ENCODE measurements at regions not wholly inside any gene's neighbourhood (a gene's known extent, or its start where the extent isn't known, plus 50 kb on each side); places are given as distances from the start of the nearest gene placed in this dataset.

- no peak for DNase-seq (ENCODE audit: low spot score)
- Histone ChIP-seq H3K9me3 (ENCODE audit: control insufficient read depth in 4 of 4, low read length in 3 of 4) (no peaks in the 10 kb centered on the region), H3K27me3 (ENCODE audit: control insufficient read depth in 4 of 4, insufficient read depth in 4 of 4, low read length in 3 of 4) (no peaks in the 10 kb centered on the region), H3K36me3 (ENCODE audit: control insufficient read depth in 4 of 4, insufficient read depth in 3 of 4, low read depth in 1 of 4, low read length in 3 of 4) (no peaks in the 10 kb centered on the region), H3K27ac (ENCODE audit: low read depth in 1 of 2, low read length in 2 of 2) (no peak overlapping the region), H3K4me1 (ENCODE audit: control insufficient read depth in 4 of 4, insufficient read depth in 4 of 4, low read length in 3 of 4) (no peaks in the 10 kb centered on the region), H3K9ac (ENCODE audit: low read depth in 1 of 2, low read length in 2 of 2) (no peak overlapping the region), H3K4me3 (ENCODE audit: low read depth in 1 of 3, low read length in 3 of 3) (no peak overlapping the region)
- TF ChIP-seq HNF4G (IDR thresholded peaks at IDR 0.05): no peak
- TF ChIP-seq NR2F2 (IDR thresholded peaks at IDR 0.05): no peak
- no peak for TF ChIP-seq SP1 (IDR thresholded peaks at IDR 0.05)
- TF ChIP-seq, protein P1, sequence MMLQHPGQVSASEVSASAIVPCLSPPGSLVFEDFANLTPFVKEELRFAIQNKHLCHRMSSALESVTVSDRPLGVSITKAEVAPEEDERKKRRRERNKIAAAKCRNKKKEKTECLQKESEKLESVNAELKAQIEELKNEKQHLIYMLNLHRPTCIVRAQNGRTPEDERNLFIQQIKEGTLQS (IDR thresholded peaks at IDR 0.05): no peak
- no peak for TF ChIP-seq ZBTB33 (IDR thresholded peaks at IDR 0.05)
- no peak for TF ChIP-seq CTCF (IDR thresholded peaks at IDR 0.05; ENCODE audit: low read depth, low read length, missing input control)
- TF ChIP-seq FOXA2 (IDR thresholded peaks at IDR 0.05): no peak
- no peak for TF ChIP-seq FOXA1 (IDR thresholded peaks at IDR 0.05)
- no peak for TF ChIP-seq JUND (IDR thresholded peaks at IDR 0.05)
- WGBS: 86% methylated on average over 1 of the region's 1 CpG
Measured at GRCh38 chr4:12324965-12325364, 896.3 kb upstream of the HS3ST1 start.

GRCh38 chr4:12319765-12320164, 891.1 kb upstream of the HS3ST1 start:
- no peaks in the 10 kb centered on the region for H3K36me3 ChIP-seq (ENCODE audit: control insufficient read depth in 4 of 4, insufficient read depth in 3 of 4, low read depth in 1 of 4, low read length in 3 of 4)

More at GRCh38 chr4:12319765-12320164, 891.1 kb upstream of the HS3ST1 start:
- Histone ChIP-seq H3K4me3 (ENCODE audit: low read depth in 1 of 3, low read length in 3 of 3) (no peak overlapping the region), H3K4me1 (ENCODE audit: control insufficient read depth in 4 of 4, insufficient read depth in 4 of 4, low read length in 3 of 4) (no peaks in the 10 kb centered on the region), H3K9me3 (ENCODE audit: control insufficient read depth in 4 of 4, low read length in 3 of 4) (no peaks in the 10 kb centered on the region), H3K9ac (ENCODE audit: low read depth in 1 of 2, low read length in 2 of 2) (no peak overlapping the region), H3K27ac (ENCODE audit: low read depth in 1 of 2, low read length in 2 of 2) (no peak overlapping the region), H3K27me3 (ENCODE audit: control insufficient read depth in 4 of 4, insufficient read depth in 4 of 4, low read length in 3 of 4) (no peaks in the 10 kb centered on the region)
- no peak for DNase-seq (ENCODE audit: low spot score)
- no peak for TF ChIP-seq HNF4A (conservative IDR thresholded peaks at IDR 0.05)
- TF ChIP-seq, protein P2, sequence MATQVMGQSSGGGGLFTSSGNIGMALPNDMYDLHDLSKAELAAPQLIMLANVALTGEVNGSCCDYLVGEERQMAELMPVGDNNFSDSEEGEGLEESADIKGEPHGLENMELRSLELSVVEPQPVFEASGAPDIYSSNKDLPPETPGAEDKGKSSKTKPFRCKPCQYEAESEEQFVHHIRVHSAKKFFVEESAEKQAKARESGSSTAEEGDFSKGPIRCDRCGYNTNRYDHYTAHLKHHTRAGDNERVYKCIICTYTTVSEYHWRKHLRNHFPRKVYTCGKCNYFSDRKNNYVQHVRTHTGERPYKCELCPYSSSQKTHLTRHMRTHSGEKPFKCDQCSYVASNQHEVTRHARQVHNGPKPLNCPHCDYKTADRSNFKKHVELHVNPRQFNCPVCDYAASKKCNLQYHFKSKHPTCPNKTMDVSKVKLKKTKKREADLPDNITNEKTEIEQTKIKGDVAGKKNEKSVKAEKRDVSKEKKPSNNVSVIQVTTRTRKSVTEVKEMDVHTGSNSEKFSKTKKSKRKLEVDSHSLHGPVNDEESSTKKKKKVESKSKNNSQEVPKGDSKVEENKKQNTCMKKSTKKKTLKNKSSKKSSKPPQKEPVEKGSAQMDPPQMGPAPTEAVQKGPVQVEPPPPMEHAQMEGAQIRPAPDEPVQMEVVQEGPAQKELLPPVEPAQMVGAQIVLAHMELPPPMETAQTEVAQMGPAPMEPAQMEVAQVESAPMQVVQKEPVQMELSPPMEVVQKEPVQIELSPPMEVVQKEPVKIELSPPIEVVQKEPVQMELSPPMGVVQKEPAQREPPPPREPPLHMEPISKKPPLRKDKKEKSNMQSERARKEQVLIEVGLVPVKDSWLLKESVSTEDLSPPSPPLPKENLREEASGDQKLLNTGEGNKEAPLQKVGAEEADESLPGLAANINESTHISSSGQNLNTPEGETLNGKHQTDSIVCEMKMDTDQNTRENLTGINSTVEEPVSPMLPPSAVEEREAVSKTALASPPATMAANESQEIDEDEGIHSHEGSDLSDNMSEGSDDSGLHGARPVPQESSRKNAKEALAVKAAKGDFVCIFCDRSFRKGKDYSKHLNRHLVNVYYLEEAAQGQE (IDR thresholded peaks at IDR 0.05): no peak
- no peak for TF ChIP-seq CTCF (IDR thresholded peaks at IDR 0.05; ENCODE audit: low read depth, low read length, missing input control)
- TF ChIP-seq JUND (IDR thresholded peaks at IDR 0.05): no peak
- TF ChIP-seq EGR1 (IDR thresholded peaks at IDR 0.05; ENCODE audit: low read depth in 2 of 2): no peak
- TF ChIP-seq FOXA2 (IDR thresholded peaks at IDR 0.05): no peak
- TF ChIP-seq TAF1 (conservative IDR thresholded peaks at IDR 0.05): no peak
- WGBS: 69% methylated on average over 4 of the region's 4 CpGs
